ENCODE measurements at regions not wholly inside any gene's neighbourhood (a gene's known extent, or its start where the extent isn't known, plus 50 kb on each side); places are given as distances from the start of the nearest gene placed in this dataset.
A peak's percentile ranks its signal among the peaks of the same experiment; 100 is the strongest.

DNA sequence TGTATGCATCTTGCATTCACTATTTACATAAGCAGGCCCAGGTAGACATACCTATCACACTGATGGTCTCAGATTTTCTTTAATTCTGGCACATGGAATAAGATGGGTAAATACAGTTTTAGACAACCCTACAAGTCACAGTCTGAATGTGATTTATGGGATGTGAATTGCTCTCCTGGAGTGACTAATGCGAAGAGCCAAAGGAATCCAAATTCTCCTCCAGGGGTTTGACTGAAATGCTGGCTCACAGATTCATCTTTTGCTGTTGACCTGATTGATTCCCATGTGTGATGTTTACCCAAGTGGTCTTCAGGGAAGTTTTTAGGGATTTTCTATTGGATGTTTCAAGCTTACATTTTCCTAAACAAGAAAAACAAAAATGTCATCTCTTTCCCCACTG lies 277.9 kb upstream of the MON1B start:
- Histone ChIP-seq H3K4me3 (ENCODE audit: low read depth in 1 of 3, low read length in 3 of 3) (no peak overlapping the region), H3K36me3 (ENCODE audit: control insufficient read depth in 3 of 3, insufficient read depth in 2 of 3, low read depth in 1 of 3, low read length in 3 of 3) (no peaks in the 10 kb centered on the region), H3K9me3 (ENCODE audit: control insufficient read depth in 2 of 2, insufficient read depth in 1 of 2, low read depth in 1 of 2, low read length in 1 of 2) (no peaks in the 10 kb centered on the region), H3K4me1 (ENCODE audit: control insufficient read depth in 3 of 3, insufficient read depth in 2 of 3, low read depth in 1 of 3, low read length in 2 of 3) (no peaks in the 10 kb centered on the region), H3K27me3 (ENCODE audit: control insufficient read depth in 3 of 3, insufficient read depth in 3 of 3, low read length in 3 of 3) (no peaks in the 10 kb centered on the region), H3K27ac (ENCODE audit: low read depth in 1 of 3, low read length in 2 of 3) (no peak overlapping the region)
- WGBS, 3 donors: 86 to 92% (median 90%) methylated on average over 1 of the region's 1 CpG
- FAIRE-seq (no peak), DNase-seq (no peak)

DNA sequence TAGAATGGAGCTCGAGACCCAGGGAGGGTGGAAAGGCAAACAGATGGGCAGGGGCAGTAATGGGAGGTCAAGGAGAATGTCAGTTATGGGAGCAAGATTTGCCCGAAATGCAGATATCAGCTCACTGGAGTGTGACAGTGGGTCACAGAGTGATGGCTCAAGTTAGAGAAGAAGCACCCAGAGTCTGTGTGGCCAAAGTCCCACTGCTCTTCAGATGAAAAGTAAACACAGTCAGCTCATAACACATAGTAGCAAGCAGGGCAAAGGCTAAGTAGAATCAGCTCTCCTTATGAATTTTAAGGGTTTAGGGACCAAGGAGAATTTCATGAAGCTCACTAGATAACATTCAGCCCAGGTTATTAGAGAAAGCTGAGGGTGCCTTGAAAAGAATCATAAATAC lies 264.9 kb upstream of the MON1B start:
- H3K4me1 ChIP-seq (ENCODE audit: control insufficient read depth in 3 of 3, insufficient read depth in 2 of 3, low read depth in 1 of 3, low read length in 2 of 3): peaks cover 0 to 3% (median 0%) of the 10 kb centered on the region in 3 donors
- H3K27me3 ChIP-seq (ENCODE audit: control insufficient read depth in 3 of 3, insufficient read depth in 3 of 3, low read length in 3 of 3): no peaks in the 10 kb centered on the region
- peak in 1 of 2 donors; percentile 58 for DNase-seq
- 42 to 70% (median 48%) methylated on average over 2 of the region's 2 CpGs for WGBS, 3 donors
- FAIRE-seq: no peak
- no peaks in the 10 kb centered on the region for H3K9me3 ChIP-seq (ENCODE audit: control insufficient read depth in 2 of 2, insufficient read depth in 1 of 2, low read depth in 1 of 2, low read length in 1 of 2)
- no peaks in the 10 kb centered on the region for H3K36me3 ChIP-seq (ENCODE audit: control insufficient read depth in 3 of 3, insufficient read depth in 2 of 3, low read depth in 1 of 3, low read length in 3 of 3)
- no peak overlapping the region for H3K27ac ChIP-seq (ENCODE audit: low read depth in 1 of 3, low read length in 2 of 3)
- no peak overlapping the region for H3K4me3 ChIP-seq (ENCODE audit: low read depth in 1 of 3, low read length in 3 of 3)

DNA sequence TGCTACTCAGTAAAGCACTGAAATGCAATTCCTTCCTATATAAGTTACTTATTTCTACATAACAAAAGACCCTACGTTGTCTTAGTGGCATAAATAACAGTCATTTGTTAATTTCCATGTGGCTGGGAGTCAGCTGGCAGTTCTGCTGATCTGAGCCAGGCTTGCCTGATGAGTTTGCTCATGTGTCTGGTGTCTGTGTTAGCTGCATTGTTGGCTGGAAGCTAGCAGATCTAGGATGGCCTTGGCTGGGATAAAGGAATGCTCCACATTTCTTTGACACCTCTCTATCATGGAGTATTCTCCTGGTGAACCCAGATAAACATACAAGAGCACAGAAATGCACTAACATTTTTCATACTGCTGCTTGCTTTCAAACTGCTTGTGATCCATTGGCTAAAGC lies 264.4 kb upstream of the MON1B start:
- Histone ChIP-seq H3K36me3 (ENCODE audit: control insufficient read depth in 3 of 3, insufficient read depth in 2 of 3, low read depth in 1 of 3, low read length in 3 of 3) (no peaks in the 10 kb centered on the region), H3K27ac (ENCODE audit: low read depth in 1 of 3, low read length in 2 of 3) (no peak overlapping the region), H3K9me3 (ENCODE audit: control insufficient read depth in 2 of 2, insufficient read depth in 1 of 2, low read depth in 1 of 2, low read length in 1 of 2) (no peaks in the 10 kb centered on the region), H3K4me3 (ENCODE audit: low read depth in 1 of 3, low read length in 3 of 3) (no peak overlapping the region), H3K4me1 (ENCODE audit: control insufficient read depth in 3 of 3, insufficient read depth in 2 of 3, low read depth in 1 of 3, low read length in 2 of 3) (peaks cover 0 to 3% (median 0%) of the 10 kb centered on the region in 3 donors), H3K27me3 (ENCODE audit: control insufficient read depth in 3 of 3, insufficient read depth in 3 of 3, low read length in 3 of 3) (no peaks in the 10 kb centered on the region)
- peak in 1 of 2 donors; percentile 7 for DNase-seq
- FAIRE-seq: no peak
- 18 to 45% (median 31%) methylated on average over 1 of the region's 1 CpG for WGBS, 3 donors

DNA sequence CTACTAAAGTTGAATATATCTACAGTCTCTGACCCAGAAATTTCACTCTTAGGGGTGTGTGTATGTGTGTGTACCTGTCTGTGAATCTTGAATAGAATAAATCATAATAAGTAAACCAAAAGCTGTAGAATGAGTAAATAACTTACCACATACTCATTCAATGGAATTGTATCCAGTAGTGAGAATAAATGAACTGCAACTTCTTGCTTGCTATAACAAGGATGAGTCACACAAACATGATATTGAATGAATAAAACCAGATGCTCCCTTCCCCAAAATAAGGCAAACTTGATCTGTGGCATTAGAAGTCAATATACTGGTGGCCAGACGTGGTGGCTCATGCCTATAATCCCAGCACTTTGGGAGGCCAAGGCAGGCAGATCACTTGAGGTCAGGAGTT lies 259.8 kb upstream of the MON1B start:
- H3K36me3 ChIP-seq (ENCODE audit: control insufficient read depth in 3 of 3, insufficient read depth in 2 of 3, low read depth in 1 of 3, low read length in 3 of 3): no peaks in the 10 kb centered on the region
- H3K27me3 ChIP-seq (ENCODE audit: control insufficient read depth in 3 of 3, insufficient read depth in 3 of 3, low read length in 3 of 3): no peaks in the 10 kb centered on the region
- no peak overlapping the region for H3K4me3 ChIP-seq (ENCODE audit: low read depth in 1 of 3, low read length in 3 of 3)
- no peaks in the 10 kb centered on the region for H3K4me1 ChIP-seq (ENCODE audit: control insufficient read depth in 3 of 3, insufficient read depth in 2 of 3, low read depth in 1 of 3, low read length in 2 of 3)
- no peak for FAIRE-seq
- no peak overlapping the region for H3K27ac ChIP-seq (ENCODE audit: low read depth in 1 of 3, low read length in 2 of 3)
- DNase-seq: no peak
- WGBS, 3 donors: 6 to 58% (median 30%) methylated on average over 1 of the region's 1 CpG
- no peaks in the 10 kb centered on the region for H3K9me3 ChIP-seq (ENCODE audit: control insufficient read depth in 2 of 2, insufficient read depth in 1 of 2, low read depth in 1 of 2, low read length in 1 of 2)

DNA sequence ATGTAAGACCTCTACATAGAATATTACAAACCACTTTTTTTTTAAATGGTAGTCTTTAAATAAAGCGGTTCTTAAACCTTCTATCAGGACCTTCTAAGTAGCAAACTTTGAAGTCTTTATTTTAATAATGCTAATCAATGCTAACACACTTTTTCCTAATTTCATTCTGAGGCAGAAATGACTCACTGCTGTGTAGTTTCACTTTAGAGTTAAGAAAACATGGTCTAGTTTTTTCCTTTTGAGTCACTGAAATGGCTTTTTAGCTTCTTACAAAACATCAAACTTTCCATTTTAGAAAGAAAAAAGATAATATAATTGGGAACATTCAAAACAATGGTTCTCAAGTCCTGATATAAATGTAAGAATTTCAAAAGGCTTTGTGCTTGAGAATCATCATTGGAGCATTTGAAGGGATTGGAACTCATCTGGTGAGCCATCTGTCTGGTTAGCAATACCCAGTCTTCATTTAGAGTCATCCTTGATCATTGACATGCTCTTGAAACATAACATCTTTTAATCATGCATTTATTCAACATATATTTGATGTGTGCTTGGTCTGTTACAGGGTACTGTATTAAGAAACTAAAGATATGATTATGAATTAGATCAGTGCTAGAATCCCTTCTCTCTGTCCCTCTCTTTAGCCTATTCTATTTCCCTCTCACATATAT lies 258.3 kb upstream of the MON1B start:
- no peak for FAIRE-seq
- 55 to 82% (median 81%) methylated on average over 1 of the region's 1 CpG for WGBS, 3 donors

DNA sequence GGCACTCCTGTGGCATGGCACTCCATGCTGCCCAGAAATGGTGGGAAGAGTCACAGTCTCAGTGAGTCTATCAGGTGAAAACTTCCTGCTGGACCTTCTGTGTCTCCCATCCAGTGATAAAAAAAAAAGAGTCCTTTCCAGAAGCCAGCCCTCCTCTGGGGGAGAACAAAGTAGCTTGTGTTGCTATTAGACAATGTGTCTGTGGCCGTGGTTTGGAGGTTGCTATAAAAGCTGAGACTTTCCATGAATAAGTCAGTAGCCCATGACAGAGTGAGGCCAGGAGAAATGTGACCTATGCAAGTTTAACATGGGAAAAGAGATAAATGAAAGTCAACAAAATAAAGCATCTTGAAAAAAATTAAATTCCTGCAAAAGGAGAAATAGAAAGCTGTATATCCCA lies 250.7 kb upstream of the MON1B start:
- WGBS, 3 donors: 64 to 72% (median 70%) methylated on average over 1 of the region's 1 CpG
- H3K27ac ChIP-seq (ENCODE audit: low read depth in 1 of 3, low read length in 2 of 3): no peak overlapping the region

More for the DNA sequence above, 258.3 kb upstream of the MON1B start:
- no peak overlapping the region for H3K27ac ChIP-seq (ENCODE audit: low read depth in 1 of 3, low read length in 2 of 3)
- no peak overlapping the region for H3K4me3 ChIP-seq (ENCODE audit: low read depth in 1 of 3, low read length in 3 of 3)
- no peaks in the 10 kb centered on the region for H3K27me3 ChIP-seq (ENCODE audit: control insufficient read depth in 3 of 3, insufficient read depth in 3 of 3, low read length in 3 of 3)
- H3K4me1 ChIP-seq (ENCODE audit: control insufficient read depth in 3 of 3, insufficient read depth in 2 of 3, low read depth in 1 of 3, low read length in 2 of 3): no peaks in the 10 kb centered on the region
- no peak for DNase-seq
- H3K9me3 ChIP-seq (ENCODE audit: control insufficient read depth in 2 of 2, insufficient read depth in 1 of 2, low read depth in 1 of 2, low read length in 1 of 2): no peaks in the 10 kb centered on the region
- no peaks in the 10 kb centered on the region for H3K36me3 ChIP-seq (ENCODE audit: control insufficient read depth in 3 of 3, insufficient read depth in 2 of 3, low read depth in 1 of 3, low read length in 3 of 3)

DNA sequence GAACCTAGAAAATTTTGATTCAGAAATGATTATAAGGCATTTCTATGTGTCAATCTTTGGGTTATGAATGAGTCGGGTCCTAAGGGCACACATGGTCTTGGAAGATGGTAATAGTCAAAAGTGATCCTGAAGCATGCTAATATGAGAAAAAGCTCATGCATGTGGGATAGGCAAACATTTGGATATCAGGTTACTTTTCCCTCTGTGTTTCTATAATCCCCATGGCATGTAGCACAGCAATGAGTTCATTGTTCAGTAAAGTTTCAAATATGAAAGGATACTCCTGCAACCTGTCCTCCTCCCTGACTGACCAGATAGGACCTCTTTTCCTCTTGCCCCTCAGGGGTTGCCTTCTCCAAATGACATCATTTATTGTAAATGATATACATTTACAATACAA lies 249.9 kb upstream of the MON1B start:
- H3K9me3 ChIP-seq (ENCODE audit: control insufficient read depth in 2 of 2, insufficient read depth in 1 of 2, low read depth in 1 of 2, low read length in 1 of 2): no peaks in the 10 kb centered on the region
- FAIRE-seq: no peak
- no peak overlapping the region for H3K4me3 ChIP-seq (ENCODE audit: low read depth in 1 of 3, low read length in 3 of 3)
- DNase-seq: no peak
- 70 to 97% (median 90%) methylated on average over 1 of the region's 1 CpG for whole genome bisulfite sequencing, 3 donors
- no peaks in the 10 kb centered on the region for H3K36me3 ChIP-seq (ENCODE audit: control insufficient read depth in 3 of 3, insufficient read depth in 2 of 3, low read depth in 1 of 3, low read length in 3 of 3)
- no peak overlapping the region for H3K27ac ChIP-seq (ENCODE audit: low read depth in 1 of 3, low read length in 2 of 3)
- peaks cover 0 to 2% (median 0%) of the 10 kb centered on the region in 3 donors for H3K27me3 ChIP-seq (ENCODE audit: control insufficient read depth in 3 of 3, insufficient read depth in 3 of 3, low read length in 3 of 3)
- no peaks in the 10 kb centered on the region for H3K4me1 ChIP-seq (ENCODE audit: control insufficient read depth in 3 of 3, insufficient read depth in 2 of 3, low read depth in 1 of 3, low read length in 2 of 3)

More for the DNA sequence above, 250.7 kb upstream of the MON1B start:
- no peaks in the 10 kb centered on the region for H3K36me3 ChIP-seq (ENCODE audit: control insufficient read depth in 3 of 3, insufficient read depth in 2 of 3, low read depth in 1 of 3, low read length in 3 of 3)
- no peaks in the 10 kb centered on the region for H3K9me3 ChIP-seq (ENCODE audit: control insufficient read depth in 2 of 2, insufficient read depth in 1 of 2, low read depth in 1 of 2, low read length in 1 of 2)
- DNase-seq: no peak
- no peaks in the 10 kb centered on the region for H3K4me1 ChIP-seq (ENCODE audit: control insufficient read depth in 3 of 3, insufficient read depth in 2 of 3, low read depth in 1 of 3, low read length in 2 of 3)
- FAIRE-seq: no peak
- peaks cover 0 to 2% (median 0%) of the 10 kb centered on the region in 3 donors for H3K27me3 ChIP-seq (ENCODE audit: control insufficient read depth in 3 of 3, insufficient read depth in 3 of 3, low read length in 3 of 3)
- H3K4me3 ChIP-seq (ENCODE audit: low read depth in 1 of 3, low read length in 3 of 3): no peak overlapping the region

DNA sequence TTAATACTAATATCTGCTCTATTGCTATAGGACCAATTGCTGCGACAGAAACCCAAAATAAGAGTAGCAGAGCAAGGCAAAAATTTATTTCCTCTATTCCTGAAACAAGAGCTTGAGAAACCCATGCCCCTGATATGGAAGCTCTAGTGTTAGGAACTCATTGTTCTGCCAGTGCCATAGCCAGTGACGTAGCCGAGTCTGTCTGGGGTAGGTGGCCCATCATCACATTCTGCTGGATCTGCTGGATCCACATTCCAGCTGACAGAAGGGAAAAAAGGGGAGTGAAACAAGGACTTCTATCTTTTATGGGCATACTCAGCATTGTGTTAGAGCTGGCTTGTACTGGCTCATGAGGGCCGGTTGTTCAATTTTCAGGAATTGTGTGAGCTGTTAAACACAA lies 248.9 kb upstream of the MON1B start:
- Histone ChIP-seq H3K9me3 (ENCODE audit: control insufficient read depth in 2 of 2, insufficient read depth in 1 of 2, low read depth in 1 of 2, low read length in 1 of 2) (no peaks in the 10 kb centered on the region), H3K4me1 (ENCODE audit: control insufficient read depth in 3 of 3, insufficient read depth in 2 of 3, low read depth in 1 of 3, low read length in 2 of 3) (no peaks in the 10 kb centered on the region), H3K4me3 (ENCODE audit: low read depth in 1 of 3, low read length in 3 of 3) (no peak overlapping the region), H3K36me3 (ENCODE audit: control insufficient read depth in 3 of 3, insufficient read depth in 2 of 3, low read depth in 1 of 3, low read length in 3 of 3) (no peaks in the 10 kb centered on the region), H3K27ac (ENCODE audit: low read depth in 1 of 3, low read length in 2 of 3) (no peak overlapping the region), H3K27me3 (ENCODE audit: control insufficient read depth in 3 of 3, insufficient read depth in 3 of 3, low read length in 3 of 3) (peaks cover 0 to 2% (median 0%) of the 10 kb centered on the region in 3 donors)
- FAIRE-seq (no peak), DNase-seq (no peak)
- WGBS, 3 donors: 90 to 95% (median 93%) methylated on average over 4 of the region's 4 CpGs

DNA sequence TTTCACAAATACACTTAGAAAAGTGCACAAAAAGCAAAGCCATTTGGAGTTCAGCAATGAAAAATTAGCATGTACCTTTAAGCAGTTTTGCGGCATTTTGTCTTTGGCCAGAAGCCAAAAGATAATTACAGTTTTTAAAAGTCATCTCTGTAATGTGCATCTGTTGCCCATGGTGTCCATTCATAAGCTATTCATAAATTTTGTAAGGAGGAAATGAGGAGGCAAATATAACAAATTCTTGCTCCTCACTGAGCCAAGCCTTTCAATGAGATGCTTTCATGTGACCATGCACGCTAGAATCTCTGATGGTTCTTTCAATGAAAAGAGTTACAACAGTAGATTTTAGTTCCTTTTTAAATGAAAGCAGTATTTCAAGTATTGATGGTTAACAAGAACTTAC lies 247.1 kb upstream of the MON1B start:
- WGBS, 3 donors: 42 to 51% (median 43%) methylated on average over 2 of the region's 2 CpGs
- Histone ChIP-seq H3K36me3 (ENCODE audit: control insufficient read depth in 3 of 3, insufficient read depth in 2 of 3, low read depth in 1 of 3, low read length in 3 of 3) (no peaks in the 10 kb centered on the region), H3K9me3 (ENCODE audit: control insufficient read depth in 2 of 2, insufficient read depth in 1 of 2, low read depth in 1 of 2, low read length in 1 of 2) (no peaks in the 10 kb centered on the region), H3K4me1 (ENCODE audit: control insufficient read depth in 3 of 3, insufficient read depth in 2 of 3, low read depth in 1 of 3, low read length in 2 of 3) (no peaks in the 10 kb centered on the region), H3K4me3 (ENCODE audit: low read depth in 1 of 3, low read length in 3 of 3) (no peak overlapping the region), H3K27me3 (ENCODE audit: control insufficient read depth in 3 of 3, insufficient read depth in 3 of 3, low read length in 3 of 3) (peaks cover 0 to 2% (median 0%) of the 10 kb centered on the region in 3 donors), H3K27ac (ENCODE audit: low read depth in 1 of 3, low read length in 2 of 3) (no peak overlapping the region)
- no peak for DNase-seq
- no peak for FAIRE-seq
